ENCODE measurements at regions not wholly inside any gene's neighbourhood (a gene's known extent, or its start where the extent isn't known, plus 50 kb on each side); places are given as distances from the start of the nearest gene placed in this dataset.

DNA sequence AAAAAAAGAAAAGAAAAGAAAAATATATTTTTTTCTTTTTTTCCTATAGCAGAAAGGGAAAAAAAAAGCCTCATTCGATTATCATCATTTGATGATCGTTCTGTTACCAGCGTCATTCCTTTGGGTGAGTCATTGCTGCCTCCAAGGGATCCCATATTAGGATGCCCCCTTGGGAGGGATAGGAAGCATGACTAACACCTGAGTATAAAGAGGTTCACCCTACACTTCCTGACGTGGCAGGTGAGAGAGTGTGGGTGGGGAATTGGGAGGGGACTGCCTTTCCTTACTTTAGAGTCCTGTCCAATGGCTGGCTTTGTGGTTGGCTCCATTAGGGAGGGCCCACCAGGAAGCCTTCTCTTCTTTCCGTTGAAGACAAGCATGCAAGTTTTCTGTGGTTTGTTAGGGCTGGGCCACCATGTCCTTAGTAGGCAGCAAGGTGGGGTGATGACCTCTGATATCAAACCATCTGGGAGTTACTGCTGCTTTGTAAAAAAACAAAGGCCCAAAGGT lies 56.1 kb upstream of the FUT8 start:
- Histone ChIP-seq H3K4me3 (no peak overlapping the region), H3K4me1 (peaks cover 14% of the 10 kb centered on the region), H3K27me3 (no peaks in the 10 kb centered on the region), H3K36me3 (replicated peaks in 1 of 2; ENCODE audit: insufficient read depth in 1 of 2, low read depth in 2 of 2) (no peaks in the 10 kb centered on the region), H3K27ac (no peak overlapping the region), H3K9me3 (no peaks in the 10 kb centered on the region)
- 78 to 79% methylated on average over 5 of the region's 5 CpGs for WGBS, 2 donors
- no peak for ATAC-seq
- DNase-seq = no peak
- intact Hi-C loops (cut with DNase I) = no loop called here
- TF ChIP-seq, protein P1, sequence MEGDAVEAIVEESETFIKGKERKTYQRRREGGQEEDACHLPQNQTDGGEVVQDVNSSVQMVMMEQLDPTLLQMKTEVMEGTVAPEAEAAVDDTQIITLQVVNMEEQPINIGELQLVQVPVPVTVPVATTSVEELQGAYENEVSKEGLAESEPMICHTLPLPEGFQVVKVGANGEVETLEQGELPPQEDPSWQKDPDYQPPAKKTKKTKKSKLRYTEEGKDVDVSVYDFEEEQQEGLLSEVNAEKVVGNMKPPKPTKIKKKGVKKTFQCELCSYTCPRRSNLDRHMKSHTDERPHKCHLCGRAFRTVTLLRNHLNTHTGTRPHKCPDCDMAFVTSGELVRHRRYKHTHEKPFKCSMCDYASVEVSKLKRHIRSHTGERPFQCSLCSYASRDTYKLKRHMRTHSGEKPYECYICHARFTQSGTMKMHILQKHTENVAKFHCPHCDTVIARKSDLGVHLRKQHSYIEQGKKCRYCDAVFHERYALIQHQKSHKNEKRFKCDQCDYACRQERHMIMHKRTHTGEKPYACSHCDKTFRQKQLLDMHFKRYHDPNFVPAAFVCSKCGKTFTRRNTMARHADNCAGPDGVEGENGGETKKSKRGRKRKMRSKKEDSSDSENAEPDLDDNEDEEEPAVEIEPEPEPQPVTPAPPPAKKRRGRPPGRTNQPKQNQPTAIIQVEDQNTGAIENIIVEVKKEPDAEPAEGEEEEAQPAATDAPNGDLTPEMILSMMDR (IDR thresholded peaks at IDR 0.05) = no peak
- TF ChIP-seq POLR2A (IDR thresholded peaks at IDR 0.05) = no peak

DNA sequence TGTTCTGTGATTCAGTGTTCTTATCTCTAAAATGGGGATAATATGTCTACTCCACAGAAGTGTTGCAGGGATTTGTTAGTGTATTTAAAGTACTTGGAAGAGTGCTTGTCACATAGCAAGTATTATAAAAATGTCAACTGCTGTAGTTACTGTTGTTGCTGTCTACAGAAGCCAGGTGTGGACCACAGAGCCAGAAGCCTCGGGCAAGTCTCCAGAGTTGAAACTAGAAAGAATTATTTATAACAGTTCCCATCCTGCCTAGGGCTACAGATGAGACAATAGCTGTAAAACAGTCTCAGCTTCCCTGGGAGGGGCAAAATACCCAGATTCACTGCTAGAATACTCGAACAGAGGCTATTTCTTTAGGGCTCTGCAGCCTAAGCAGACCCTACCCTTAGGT lies 55.4 kb upstream of the FUT8 start:
- Histone ChIP-seq H3K36me3 (replicated peaks in 1 of 2; ENCODE audit: insufficient read depth in 1 of 2, low read depth in 2 of 2) (no peaks in the 10 kb centered on the region), H3K9me3 (no peaks in the 10 kb centered on the region), H3K4me1 (peaks cover 14% of the 10 kb centered on the region), H3K27me3 (no peaks in the 10 kb centered on the region), H3K27ac (no peak overlapping the region), H3K4me3 (no peak overlapping the region)
- TF ChIP-seq, protein P1 (IDR thresholded peaks at IDR 0.05) = no peak
- TF ChIP-seq POLR2A (IDR thresholded peaks at IDR 0.05) = no peak
- DNase-seq (no peak), ATAC-seq (no peak)
- 78% methylated on average over 2 of the region's 2 CpGs for WGBS, 2 donors
- intact Hi-C loops (cut with DNase I) = no loop called here

DNA sequence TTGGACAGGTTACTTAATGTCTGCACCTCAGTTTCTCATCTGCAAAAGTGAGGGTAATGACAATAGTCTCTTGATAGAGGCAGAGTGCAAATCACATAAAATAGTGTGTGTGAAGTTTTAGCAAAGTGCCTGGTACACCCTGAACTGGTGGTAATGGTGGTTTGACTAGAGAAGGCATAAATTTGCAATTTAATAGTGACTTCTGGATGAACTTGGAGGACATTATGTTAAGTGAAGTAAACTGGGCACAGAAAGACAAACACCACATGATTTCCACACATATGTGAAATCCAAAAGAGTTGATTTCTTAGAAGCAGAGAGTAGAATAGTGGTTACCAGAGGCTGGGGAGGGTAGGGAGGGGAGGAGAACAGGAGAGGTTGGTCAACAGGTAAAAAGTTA lies 54.8 kb upstream of the FUT8 start:
- no peak for ATAC-seq
- Histone ChIP-seq H3K4me1 (peaks cover 14% of the 10 kb centered on the region), H3K9me3 (no peaks in the 10 kb centered on the region), H3K27me3 (no peaks in the 10 kb centered on the region), H3K4me3 (no peak overlapping the region), H3K36me3 (replicated peaks in 1 of 2; ENCODE audit: insufficient read depth in 1 of 2, low read depth in 2 of 2) (no peaks in the 10 kb centered on the region), H3K27ac (no peak overlapping the region)
- intact Hi-C loops (cut with DNase I) = no loop called here
- TF ChIP-seq POLR2A (IDR thresholded peaks at IDR 0.05) = no peak
- TF ChIP-seq, protein P1 (IDR thresholded peaks at IDR 0.05) = no peak
- no peak for DNase-seq

GRCh38 chr14:65359503-65359902 lies 53.0 kb upstream of the FUT8 start:
- TF ChIP-seq, protein P1 (IDR thresholded peaks at IDR 0.05) = no peak
- TF ChIP-seq POLR2A (IDR thresholded peaks at IDR 0.05) = no peak
- Histone ChIP-seq H3K36me3 (replicated peaks in 1 of 2; ENCODE audit: insufficient read depth in 1 of 2, low read depth in 2 of 2) (no peaks in the 10 kb centered on the region), H3K9me3 (no peaks in the 10 kb centered on the region), H3K4me1 (peaks cover 8% of the 10 kb centered on the region), H3K27me3 (no peaks in the 10 kb centered on the region), H3K27ac (no peak overlapping the region), H3K4me3 (no peak overlapping the region)
- intact Hi-C loops (cut with DNase I) = no loop called here
- DNase-seq (no peak), ATAC-seq (no peak)
- WGBS, 2 donors = 54 to 56% methylated on average over 3 of the region's 3 CpGs

DNA sequence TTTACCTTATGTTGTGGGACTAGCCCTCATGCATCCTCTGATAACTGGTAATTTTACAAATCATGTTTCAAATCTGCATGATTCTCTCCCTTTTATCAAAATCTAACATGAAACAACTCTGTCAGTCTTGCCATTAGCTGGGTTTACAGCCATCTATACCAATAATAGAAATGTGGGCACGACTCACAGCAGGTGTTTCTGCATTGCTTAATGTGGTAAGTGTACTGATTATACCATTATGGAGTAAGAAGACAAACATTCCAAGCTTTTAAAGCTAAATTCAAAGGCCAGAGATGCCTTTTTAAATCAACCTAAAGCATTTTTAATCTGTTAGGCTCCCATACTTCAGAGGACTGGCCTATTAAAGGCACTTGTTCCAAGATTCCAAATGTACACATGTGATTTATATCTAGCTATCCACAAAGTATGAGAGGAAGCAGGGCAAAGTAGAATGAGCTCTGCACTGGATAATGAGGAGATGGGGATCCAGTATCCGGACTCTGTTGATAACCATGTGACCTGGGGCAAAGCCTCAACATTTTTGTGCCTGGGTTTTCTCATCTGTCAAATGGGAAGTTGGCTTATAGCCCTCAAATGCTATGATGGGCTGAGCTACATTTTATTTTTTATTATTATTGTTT lies 52.3 kb upstream of the FUT8 start:
- Histone ChIP-seq H3K4me1 (peaks cover under 1% of the 10 kb centered on the region), H3K27me3 (no peaks in the 10 kb centered on the region), H3K9me3 (no peaks in the 10 kb centered on the region), H3K27ac (no peak overlapping the region), H3K4me3 (no peak overlapping the region), H3K36me3 (replicated peaks in 1 of 2; ENCODE audit: insufficient read depth in 1 of 2, low read depth in 2 of 2) (no peaks in the 10 kb centered on the region)
- TF ChIP-seq POLR2A (IDR thresholded peaks at IDR 0.05) = no peak
- TF ChIP-seq, protein P1 (IDR thresholded peaks at IDR 0.05) = no peak
- DNase-seq (no peak), ATAC-seq (no peak)
- intact Hi-C loops (cut with DNase I) = no loop called here
- WGBS, 2 donors = 67 to 75% methylated on average over 2 of the region's 2 CpGs

All from body of pancreas (tissue), 4 donors.